ENCODE measurements at regions not wholly inside any gene's neighbourhood (a gene's known extent, or its start where the extent isn't known, plus 50 kb on each side); places are given as distances from the start of the nearest gene placed in this dataset.

DNA sequence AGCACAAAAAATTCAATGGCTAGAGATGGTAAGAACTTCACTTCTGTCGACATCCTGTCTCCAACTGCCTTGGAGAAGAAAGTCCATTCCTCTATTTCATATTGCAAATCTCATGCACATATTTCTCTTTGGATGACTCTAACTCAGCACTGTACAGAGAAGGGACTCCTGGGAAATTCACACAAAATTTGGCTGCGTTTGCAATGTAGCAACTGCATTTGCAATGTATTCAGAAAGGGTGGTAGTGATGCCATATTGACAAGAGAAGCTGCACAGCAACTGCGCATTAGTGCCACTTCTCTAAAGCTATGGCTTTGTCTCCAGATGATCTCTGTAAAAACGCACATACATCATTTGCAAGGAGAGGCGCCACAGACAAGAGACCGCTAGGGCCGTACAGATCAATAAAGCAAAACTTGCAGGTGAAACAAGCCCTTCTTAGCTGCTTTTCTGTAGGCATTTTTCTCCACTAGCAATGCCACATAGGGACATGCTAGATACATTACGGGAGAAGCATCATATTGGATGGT, 389.5 kb downstream of the TCERG1L start:
- no peak for ATAC-seq
- TF ChIP-seq POLR2A (IDR thresholded peaks at IDR 0.05) (no peak), CTCF (IDR thresholded peaks at IDR 0.05) (no peak)
- intact Hi-C loops (cut with DNase I), result no loop called here
- WGBS, 4 donors, result 84 to 92% (median 86%) methylated on average over 8 of the region's 8 CpGs
- Histone ChIP-seq H3K27me3 (peaks cover 0 to 12% (median 0%) of the 10 kb centered on the region in 9 donors), H3K9me3 (peaks cover 0 to 3% (median 0%) of the 10 kb centered on the region in 12 donors), H3K4me3 (no peak overlapping the region), H3K27ac (no peak overlapping the region), H3K4me1 (no peaks in the 10 kb centered on the region), H3K36me3 (no peaks in the 10 kb centered on the region)
- DNase-seq, result no peak

GRCh38 chr10:130923596-130923995, 387.9 kb downstream of the TCERG1L start:
- H3K4me1 ChIP-seq, result no peaks in the 10 kb centered on the region
- no peaks in the 10 kb centered on the region for H3K9me3 ChIP-seq
- DNase-seq (no peak), ATAC-seq (no peak)
- intact Hi-C loops (cut with DNase I), result no loop called here
- WGBS, 4 donors, result 51 to 59% (median 56%) methylated on average over 5 of the region's 5 CpGs
- TF ChIP-seq CTCF (IDR thresholded peaks at IDR 0.05) (no peak), POLR2A (IDR thresholded peaks at IDR 0.05) (no peak)
- no peak overlapping the region for H3K4me3 ChIP-seq
- H3K36me3 ChIP-seq, result no peaks in the 10 kb centered on the region
- H3K27me3 ChIP-seq, result peaks cover 0 to 12% (median 0%) of the 10 kb centered on the region in 9 donors
- H3K27ac ChIP-seq, result no peak overlapping the region

DNA sequence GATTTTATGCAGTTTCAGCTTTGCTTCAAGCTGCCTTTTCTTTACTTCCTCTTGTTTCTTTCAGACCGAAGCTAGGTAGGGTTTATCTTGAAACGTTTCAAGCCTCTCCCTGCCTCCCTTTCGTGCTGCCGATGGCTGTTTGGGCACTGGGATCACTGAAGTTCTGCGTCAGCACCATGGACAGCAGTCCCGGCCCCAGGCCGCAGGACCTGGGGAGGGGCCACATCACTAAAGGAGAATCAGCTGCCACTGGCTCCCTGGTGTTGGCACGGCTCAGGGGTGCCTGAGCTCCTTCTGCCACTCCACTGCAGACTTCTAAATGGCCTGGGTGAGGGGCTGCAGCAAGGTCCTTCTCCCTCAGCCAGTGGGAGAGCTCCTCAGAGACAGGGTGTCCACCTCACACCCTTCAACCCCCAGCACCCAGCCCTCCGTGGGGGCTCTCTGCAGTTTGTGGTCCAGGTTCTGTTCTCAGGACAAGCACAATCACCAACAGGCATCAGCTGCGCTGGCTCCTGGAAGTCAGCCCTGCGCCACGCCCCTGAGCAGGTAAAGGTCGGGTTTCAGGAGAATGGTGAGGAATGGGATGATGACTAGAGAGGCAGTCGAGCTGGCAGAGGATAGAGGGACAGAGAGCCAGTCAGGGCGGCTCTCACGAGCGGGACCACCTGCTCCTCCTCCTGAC, 387.2 kb downstream of the TCERG1L start:
- Histone ChIP-seq H3K27ac (no peak overlapping the region), H3K36me3 (no peaks in the 10 kb centered on the region), H3K9me3 (no peaks in the 10 kb centered on the region), H3K4me3 (no peak overlapping the region), H3K27me3 (peaks cover 0 to 12% (median 0%) of the 10 kb centered on the region in 9 donors), H3K4me1 (no peaks in the 10 kb centered on the region)
- DNase-seq (no peak), ATAC-seq (no peak)
- TF ChIP-seq CTCF (IDR thresholded peaks at IDR 0.05) (no peak), POLR2A (IDR thresholded peaks at IDR 0.05) (no peak)
- intact Hi-C loops (cut with DNase I), result no loop called here
- 34 to 37% (median 36%) methylated on average over 15 to 17 of the region's 17 CpGs for WGBS, 4 donors

GRCh38 chr10:130926442-130926841, 385.1 kb downstream of the TCERG1L start:
- H3K4me1 ChIP-seq, result no peaks in the 10 kb centered on the region
- ATAC-seq (no peak), DNase-seq (no peak)
- H3K4me3 ChIP-seq, result no peak overlapping the region
- intact Hi-C loops (cut with DNase I), result no loop called here
- H3K36me3 ChIP-seq, result no peaks in the 10 kb centered on the region
- no peaks in the 10 kb centered on the region for H3K9me3 ChIP-seq
- whole genome bisulfite sequencing, 4 donors, result 78 to 92% (median 82%) methylated on average over 1 of the region's 1 CpG
- H3K27me3 ChIP-seq, result peaks cover 0 to 12% (median 0%) of the 10 kb centered on the region in 9 donors
- TF ChIP-seq POLR2A (IDR thresholded peaks at IDR 0.05) (no peak), CTCF (IDR thresholded peaks at IDR 0.05) (no peak)
- no peak overlapping the region for H3K27ac ChIP-seq
